ENCODE measurements at regions not wholly inside any gene's neighbourhood (a gene's known extent, or its start where the extent isn't known, plus 50 kb on each side); places are given as distances from the start of the nearest gene placed in this dataset.

DNA sequence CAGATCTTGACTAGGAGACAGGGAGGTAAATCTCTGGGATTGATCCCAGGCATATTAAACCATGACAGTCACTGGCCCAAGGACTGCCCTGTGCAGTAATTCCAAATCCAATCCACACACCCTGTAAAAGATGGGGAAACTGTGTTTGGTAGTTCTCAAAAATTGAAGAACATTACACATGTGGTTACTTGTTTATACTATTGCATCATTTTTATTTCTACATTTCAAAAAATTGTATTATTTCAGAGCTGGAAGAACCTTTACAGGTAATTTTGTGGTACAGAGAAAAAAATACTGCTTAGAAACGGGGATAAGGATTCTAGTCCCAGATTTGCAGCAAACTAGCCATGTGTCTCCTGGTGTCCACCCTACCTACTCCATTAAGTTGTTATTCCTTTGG is 400.5 kb downstream of the LRIG3 start:
- Histone ChIP-seq H2AFZ (ENCODE audit: low read length) (no peak overlapping the region), H3K36me3 (ENCODE audit: low read depth, low read length) (peaks cover 10% of the 10 kb centered on the region; the same call in 1 of the 2 replicates), H3K9me2 (replicated peaks; ENCODE audit: low read length) (no peaks in the 10 kb centered on the region), H3K4me3 (ENCODE audit: low read length) (no peak overlapping the region), H3K27me3 (ENCODE audit: low read length) (no peaks in the 10 kb centered on the region), H3K9me3 (ENCODE audit: low read length) (peaks cover 21% of the 10 kb centered on the region; the same call in 1 of the 2 replicates), H3K4me1 (ENCODE audit: insufficient read depth, low read length) (peaks cover 20% of the 10 kb centered on the region), H3K27ac (ENCODE audit: low read length) (no peak overlapping the region), H3K9ac (ENCODE audit: low read length) (no peak overlapping the region), H4K20me1 (ENCODE audit: low read length) (no peaks in the 10 kb centered on the region), H3F3A (ENCODE audit: low read length, unreplicated experiment) (no peaks in the 10 kb centered on the region), H3K4me2 (ENCODE audit: low read length) (no peak overlapping the region), H3K79me2 (ENCODE audit: low read length) (no peaks in the 10 kb centered on the region)
- TF ChIP-seq, protein P1, sequence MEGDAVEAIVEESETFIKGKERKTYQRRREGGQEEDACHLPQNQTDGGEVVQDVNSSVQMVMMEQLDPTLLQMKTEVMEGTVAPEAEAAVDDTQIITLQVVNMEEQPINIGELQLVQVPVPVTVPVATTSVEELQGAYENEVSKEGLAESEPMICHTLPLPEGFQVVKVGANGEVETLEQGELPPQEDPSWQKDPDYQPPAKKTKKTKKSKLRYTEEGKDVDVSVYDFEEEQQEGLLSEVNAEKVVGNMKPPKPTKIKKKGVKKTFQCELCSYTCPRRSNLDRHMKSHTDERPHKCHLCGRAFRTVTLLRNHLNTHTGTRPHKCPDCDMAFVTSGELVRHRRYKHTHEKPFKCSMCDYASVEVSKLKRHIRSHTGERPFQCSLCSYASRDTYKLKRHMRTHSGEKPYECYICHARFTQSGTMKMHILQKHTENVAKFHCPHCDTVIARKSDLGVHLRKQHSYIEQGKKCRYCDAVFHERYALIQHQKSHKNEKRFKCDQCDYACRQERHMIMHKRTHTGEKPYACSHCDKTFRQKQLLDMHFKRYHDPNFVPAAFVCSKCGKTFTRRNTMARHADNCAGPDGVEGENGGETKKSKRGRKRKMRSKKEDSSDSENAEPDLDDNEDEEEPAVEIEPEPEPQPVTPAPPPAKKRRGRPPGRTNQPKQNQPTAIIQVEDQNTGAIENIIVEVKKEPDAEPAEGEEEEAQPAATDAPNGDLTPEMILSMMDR (conservative IDR thresholded peaks at IDR 0.05; ENCODE audit: low read depth, low read length): no peak
- TF ChIP-seq EZH2phosphoT487 (IDR thresholded peaks at IDR 0.05; ENCODE audit: borderline replicate concordance, low read length) (no peak), EZH2 (IDR thresholded peaks at IDR 0.05; ENCODE audit: low read length, unreplicated experiment) (no peak)
- BruUV-seq (replicated peaks): no TSS peak
- no peak for DNase-seq
- POLR2A ChIA-PET (ENCODE audit: unreplicated experiment): no interaction called here
- CTCF ChIA-PET: no interaction called here
- no peak for ATAC-seq
- intact Hi-C loops (cut with micrococcal nuclease): loop anchor here (10.0 kb wide), 1 partner anchor 55 kb away; no protein-coding TSS in a partner anchor

DNA sequence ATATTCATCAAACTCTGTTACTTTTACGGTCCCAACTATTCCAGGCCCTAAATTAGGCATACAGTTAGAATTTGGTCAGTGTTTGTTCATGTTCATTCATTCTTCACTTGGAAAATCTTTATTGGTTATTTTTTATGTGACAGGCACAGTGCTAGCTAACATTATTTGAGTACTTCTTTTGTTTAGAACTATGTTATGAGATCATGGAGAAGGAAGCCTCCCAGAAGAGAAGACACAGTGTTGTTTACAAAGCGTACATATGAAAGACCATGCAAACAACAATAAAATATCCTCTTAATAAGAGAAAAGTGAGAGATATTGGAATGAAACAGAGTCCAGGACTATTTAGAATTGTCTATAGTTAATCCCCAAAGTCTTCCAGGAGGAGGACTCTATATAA is 399.2 kb downstream of the LRIG3 start:
- H3K36me3 ChIP-seq (ENCODE audit: low read depth, low read length): peaks cover 10% of the 10 kb centered on the region; the same call in 1 of the 2 replicates
- H3K9me2 ChIP-seq (replicated peaks; ENCODE audit: low read length): no peaks in the 10 kb centered on the region
- H3K9me3 ChIP-seq (ENCODE audit: low read length): peaks cover 21% of the 10 kb centered on the region; the same call in 1 of the 2 replicates
- no TSS peak for BruUV-seq (replicated peaks)
- no peak overlapping the region for H3K4me3 ChIP-seq (ENCODE audit: low read length)
- H2AFZ ChIP-seq (ENCODE audit: low read length): no peak overlapping the region
- no peaks in the 10 kb centered on the region for H3K27me3 ChIP-seq (ENCODE audit: low read length)
- H3F3A ChIP-seq (ENCODE audit: low read length, unreplicated experiment): no peaks in the 10 kb centered on the region
- peaks cover 20% of the 10 kb centered on the region for H3K4me1 ChIP-seq (ENCODE audit: insufficient read depth, low read length)
- ChIA-PET POLR2A (ENCODE audit: unreplicated experiment) (interaction anchor here (0.6 kb wide), 1 partner anchor 20 kb away, joined by 4 read pairs; no protein-coding TSS in a partner anchor), CTCF (no interaction called here)
- H4K20me1 ChIP-seq (ENCODE audit: low read length): no peaks in the 10 kb centered on the region
- TF ChIP-seq, protein P1 (conservative IDR thresholded peaks at IDR 0.05; ENCODE audit: low read depth, low read length): no peak
- TF ChIP-seq EZH2phosphoT487 (IDR thresholded peaks at IDR 0.05; ENCODE audit: borderline replicate concordance, low read length) (no peak), EZH2 (IDR thresholded peaks at IDR 0.05; ENCODE audit: low read length, unreplicated experiment) (no peak)
- peak overlapping the region; percentile 84 for H3K27ac ChIP-seq (ENCODE audit: low read length)
- no peaks in the 10 kb centered on the region for H3K79me2 ChIP-seq (ENCODE audit: low read length)
- intact Hi-C loops (cut with micrococcal nuclease): loop anchor here (10.0 kb wide), 1 partner anchor 56 kb away; no protein-coding TSS in a partner anchor
- H3K4me2 ChIP-seq (ENCODE audit: low read length): peak overlapping the region; percentile 16; the same call in 1 of the 2 replicates
- peak; percentile 66 for ATAC-seq
- H3K9ac ChIP-seq (ENCODE audit: low read length): peak overlapping the region; percentile 44; the same call in 1 of the 2 replicates
- no peak for DNase-seq

DNA sequence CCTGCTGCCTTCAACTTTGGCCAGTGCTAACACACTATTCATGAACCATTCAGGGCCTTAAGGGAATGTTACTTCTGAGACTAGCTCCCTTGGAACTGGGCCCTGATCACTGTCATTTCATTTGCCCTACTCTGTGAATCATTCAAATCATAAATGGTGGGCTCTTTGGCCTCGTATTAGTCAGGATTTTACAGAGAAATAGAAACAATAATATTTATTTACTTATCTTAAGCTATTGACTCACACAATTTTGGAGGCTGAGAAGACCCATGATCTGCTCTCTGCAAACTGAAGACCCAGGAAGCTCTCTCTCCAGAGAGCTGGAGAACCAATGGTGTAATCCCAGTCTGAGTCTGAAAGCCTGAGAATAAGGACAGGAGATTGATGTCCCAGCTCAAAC is 398.5 kb downstream of the LRIG3 start:
- ChIA-PET POLR2A (ENCODE audit: unreplicated experiment) (interaction anchor here (0.6 kb wide), 1 partner anchor 19 kb away, joined by 4 read pairs; no protein-coding TSS in a partner anchor), CTCF (no interaction called here)
- no TSS peak for BruUV-seq (replicated peaks)

More for the DNA sequence above, 398.5 kb downstream of the LRIG3 start:
- Histone ChIP-seq H3K27me3 (ENCODE audit: low read length) (no peaks in the 10 kb centered on the region), H3K4me3 (ENCODE audit: low read length) (no peak overlapping the region), H2AFZ (ENCODE audit: low read length) (no peak overlapping the region), H4K20me1 (ENCODE audit: low read length) (no peaks in the 10 kb centered on the region), H3K79me2 (ENCODE audit: low read length) (no peaks in the 10 kb centered on the region), H3K4me2 (ENCODE audit: low read length) (peak overlapping the region; percentile 16; the same call in 1 of the 2 replicates), H3K9me2 (replicated peaks; ENCODE audit: low read length) (no peaks in the 10 kb centered on the region), H3K9me3 (ENCODE audit: low read length) (peaks cover 21% of the 10 kb centered on the region; the same call in 1 of the 2 replicates), H3K36me3 (ENCODE audit: low read depth, low read length) (peaks cover 10% of the 10 kb centered on the region; the same call in 1 of the 2 replicates), H3K27ac (ENCODE audit: low read length) (peak overlapping the region; percentile 84), H3F3A (ENCODE audit: low read length, unreplicated experiment) (no peaks in the 10 kb centered on the region), H3K4me1 (ENCODE audit: insufficient read depth, low read length) (peaks cover 20% of the 10 kb centered on the region), H3K9ac (ENCODE audit: low read length) (peak overlapping the region; percentile 44; the same call in 1 of the 2 replicates)
- ATAC-seq (peak; percentile 82), DNase-seq (peak; percentile 85)
- intact Hi-C loops (cut with micrococcal nuclease): loop anchor here (10.0 kb wide), 1 partner anchor 57 kb away; no protein-coding TSS in a partner anchor
- no peak for TF ChIP-seq EZH2phosphoT487 (IDR thresholded peaks at IDR 0.05; ENCODE audit: borderline replicate concordance, low read length)
- TF ChIP-seq, protein P1 (conservative IDR thresholded peaks at IDR 0.05; ENCODE audit: low read depth, low read length): no peak
- no peak for TF ChIP-seq EZH2 (IDR thresholded peaks at IDR 0.05; ENCODE audit: low read length, unreplicated experiment)
